SK-N-MC (cell line): ENCODE measurements at regions not wholly inside any gene's neighbourhood (a gene's known extent, or its start where the extent isn't known, plus 50 kb on each side); places are given as distances from the start of the nearest gene placed in this dataset.

ENCODE experiments used
- EZH2 ChIP-seq: fragments of 200-600 bp; sonication (generic); IDR thresholded peaks from one replicate; pipeline ENCODE4 v1.6.1; 2017; ENCODE audit warnings: antibody characterized with exemption
- FOXP2 ChIP-seq: optimal IDR thresholded peaks from 2 replicates; pipeline ENCODE3; 2011; ENCODE audit warnings: mild to moderate bottlenecking, moderate library complexity; ENCODE audit not compliant: insufficient read depth; ENCODE audit errors: extremely low read length, control extremely low read depth
- POLR2AphosphoS5 ChIP-seq: IDR thresholded peaks from 2 replicates; pipeline ENCODE4 v1.6.1; 2012; ENCODE audit warnings: mild to moderate bottlenecking, low read depth, low read length, borderline replicate concordance

GRCh38 chr5:74042959-74043358, 417.0 kb downstream of the ARHGEF28 start:
- TF ChIP-seq POLR2AphosphoS5 (no peak), EZH2 (no peak), FOXP2 (no peak)
